ENCODE measurements at regions not wholly inside any gene's neighbourhood (a gene's known extent, or its start where the extent isn't known, plus 50 kb on each side); places are given as distances from the start of the nearest gene placed in this dataset.
"Not testable (repeated sequence)": the region's sequence is repeated elsewhere in the genome, so short reads cannot be mapped to it uniquely, and the experiment has no call there.

DNA sequence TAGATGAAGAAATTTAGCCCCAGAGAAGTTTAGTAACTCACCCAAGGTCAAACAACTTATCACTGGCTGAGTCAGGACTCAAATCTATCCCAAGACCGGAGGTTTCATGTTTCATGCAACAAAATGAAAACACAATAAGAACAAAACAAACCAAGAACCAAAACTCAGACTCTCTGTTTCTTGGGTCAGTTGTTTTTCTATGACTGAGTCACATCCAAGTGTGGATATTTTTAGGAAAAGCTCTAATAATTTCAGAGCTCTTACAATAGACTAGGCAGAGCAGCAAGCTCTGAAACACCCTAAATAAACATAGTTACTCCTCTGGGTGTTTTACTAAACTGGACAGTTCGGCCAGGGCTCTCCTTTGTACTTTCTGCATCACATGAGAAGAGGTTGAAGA is 87.6 kb upstream of the PRB2 start:
- no peak for DNase-seq (ENCODE audit: low spot score)
- no peaks in the 10 kb centered on the region for H3K9me3 ChIP-seq
- peaks cover 0 to 11% of the 10 kb centered on the region in 2 donors for H3K4me1 ChIP-seq (ENCODE audit: control insufficient read depth in 1 of 2, low read depth in 2 of 2)
- peak; percentile 83 for ATAC-seq (ENCODE audit: insufficient number of reproducible peaks, low FRiP score, low read depth)
- TF ChIP-seq, protein P1, sequence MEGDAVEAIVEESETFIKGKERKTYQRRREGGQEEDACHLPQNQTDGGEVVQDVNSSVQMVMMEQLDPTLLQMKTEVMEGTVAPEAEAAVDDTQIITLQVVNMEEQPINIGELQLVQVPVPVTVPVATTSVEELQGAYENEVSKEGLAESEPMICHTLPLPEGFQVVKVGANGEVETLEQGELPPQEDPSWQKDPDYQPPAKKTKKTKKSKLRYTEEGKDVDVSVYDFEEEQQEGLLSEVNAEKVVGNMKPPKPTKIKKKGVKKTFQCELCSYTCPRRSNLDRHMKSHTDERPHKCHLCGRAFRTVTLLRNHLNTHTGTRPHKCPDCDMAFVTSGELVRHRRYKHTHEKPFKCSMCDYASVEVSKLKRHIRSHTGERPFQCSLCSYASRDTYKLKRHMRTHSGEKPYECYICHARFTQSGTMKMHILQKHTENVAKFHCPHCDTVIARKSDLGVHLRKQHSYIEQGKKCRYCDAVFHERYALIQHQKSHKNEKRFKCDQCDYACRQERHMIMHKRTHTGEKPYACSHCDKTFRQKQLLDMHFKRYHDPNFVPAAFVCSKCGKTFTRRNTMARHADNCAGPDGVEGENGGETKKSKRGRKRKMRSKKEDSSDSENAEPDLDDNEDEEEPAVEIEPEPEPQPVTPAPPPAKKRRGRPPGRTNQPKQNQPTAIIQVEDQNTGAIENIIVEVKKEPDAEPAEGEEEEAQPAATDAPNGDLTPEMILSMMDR (IDR thresholded peaks at IDR 0.05), result no peak
- no peaks in the 10 kb centered on the region for H3K36me3 ChIP-seq
- peak overlapping the region in 1 of 2 donors; percentile 65 for H3K27ac ChIP-seq
- H3K27me3 ChIP-seq (replicated peaks; ENCODE audit: insufficient read depth), result no peaks in the 10 kb centered on the region
- peak overlapping the region; percentile 9 for H3K4me3 ChIP-seq

- ATAC-seq (ENCODE audit: insufficient number of reproducible peaks, low FRiP score, low read depth) (peak; percentile 17), DNase-seq (ENCODE audit: low spot score) (peak; percentile 53)
- H3K27ac ChIP-seq, result no peak overlapping the region
- TF ChIP-seq, protein P1 (IDR thresholded peaks at IDR 0.05), result peak; percentile 84
- no peaks in the 10 kb centered on the region for H3K9me3 ChIP-seq
- no peaks in the 10 kb centered on the region for H3K36me3 ChIP-seq
- peaks cover 0 to 11% of the 10 kb centered on the region in 2 donors for H3K4me1 ChIP-seq (ENCODE audit: control insufficient read depth in 1 of 2, low read depth in 2 of 2)
- no peaks in the 10 kb centered on the region for H3K27me3 ChIP-seq (replicated peaks; ENCODE audit: insufficient read depth)
- no peak overlapping the region for H3K4me3 ChIP-seq
These were observed 91.5 kb upstream of the PRB2 start for GRCh38 chr12:11486623-11487444.

- Histone ChIP-seq H3K36me3 (no peaks in the 10 kb centered on the region), H3K27me3 (replicated peaks; ENCODE audit: insufficient read depth) (no peaks in the 10 kb centered on the region), H3K27ac (no peak overlapping the region), H3K4me3 (no peak overlapping the region), H3K4me1 (ENCODE audit: control insufficient read depth in 1 of 2, low read depth in 2 of 2) (peaks cover 0 to 10% of the 10 kb centered on the region in 2 donors), H3K9me3 (no peaks in the 10 kb centered on the region)
- TF ChIP-seq, protein P1 (IDR thresholded peaks at IDR 0.05), result no peak
- DNase-seq (ENCODE audit: low spot score), result no peak
- ATAC-seq (ENCODE audit: insufficient number of reproducible peaks, low FRiP score, low read depth), result no peak
These were observed 100.9 kb upstream of the PRB2 start for GRCh38 chr12:11496157-11496851.

GRCh38 chr12:11497438-11497837 is 102.1 kb upstream of the PRB2 start:
- DNase-seq (ENCODE audit: low spot score) (no peak), ATAC-seq (ENCODE audit: insufficient number of reproducible peaks, low FRiP score, low read depth) (no peak)
- TF ChIP-seq, protein P1 (IDR thresholded peaks at IDR 0.05), result no peak
- Histone ChIP-seq H3K36me3 (no peaks in the 10 kb centered on the region), H3K4me1 (ENCODE audit: control insufficient read depth in 1 of 2, low read depth in 2 of 2) (peaks cover 0 to 10% of the 10 kb centered on the region in 2 donors), H3K9me3 (no peaks in the 10 kb centered on the region), H3K4me3 (no peak overlapping the region), H3K27me3 (replicated peaks; ENCODE audit: insufficient read depth) (no peaks in the 10 kb centered on the region), H3K27ac (no peak overlapping the region)

DNA sequence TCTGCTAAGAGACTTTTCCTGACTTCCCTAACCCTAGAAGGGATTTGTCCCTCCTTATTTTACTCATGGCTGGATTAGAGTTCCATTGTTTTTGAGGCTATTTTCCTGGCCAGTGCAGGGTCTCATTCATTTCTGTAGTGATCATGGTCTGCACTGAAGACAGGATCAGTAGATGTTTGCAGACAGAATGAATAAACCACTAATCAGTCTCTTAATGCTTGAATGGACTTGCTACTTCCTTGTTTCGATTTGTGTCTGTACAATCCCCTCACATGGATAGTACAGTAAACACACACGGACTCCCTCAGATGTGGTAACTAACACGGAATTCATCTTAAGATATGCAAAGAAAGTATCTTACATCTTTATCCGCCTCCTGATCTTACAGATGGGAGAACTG is 102.6 kb upstream of the PRB2 start:
- peaks cover 0 to 10% of the 10 kb centered on the region in 2 donors for H3K4me1 ChIP-seq (ENCODE audit: control insufficient read depth in 1 of 2, low read depth in 2 of 2)
- H3K4me3 ChIP-seq, result no peak overlapping the region
- TF ChIP-seq, protein P1 (IDR thresholded peaks at IDR 0.05), result no peak
- no peaks in the 10 kb centered on the region for H3K36me3 ChIP-seq
- DNase-seq (ENCODE audit: low spot score) (no peak), ATAC-seq (ENCODE audit: insufficient number of reproducible peaks, low FRiP score, low read depth) (no peak)
- H3K9me3 ChIP-seq, result no peaks in the 10 kb centered on the region
- H3K27me3 ChIP-seq (replicated peaks; ENCODE audit: insufficient read depth), result no peaks in the 10 kb centered on the region
- H3K27ac ChIP-seq, result no peak overlapping the region

GRCh38 chr12:11498574-11498973 is 103.2 kb upstream of the PRB2 start:
- not testable (repeated sequence) for ATAC-seq (ENCODE audit: insufficient number of reproducible peaks, low FRiP score, low read depth); H3K9me3 ChIP-seq; H3K4me3 ChIP-seq; DNase-seq (ENCODE audit: low spot score); H3K4me1 ChIP-seq (ENCODE audit: control insufficient read depth in 1 of 2, low read depth in 2 of 2); H3K27ac ChIP-seq; H3K36me3 ChIP-seq; H3K27me3 ChIP-seq (replicated peaks; ENCODE audit: insufficient read depth)
